SIG-M5 (cell line): ENCODE measurements at regions not wholly inside any gene's neighbourhood (a gene's known extent, or its start where the extent isn't known, plus 50 kb on each side); places are given as distances from the start of the nearest gene placed in this dataset.
"Not testable (repeated sequence)": the region's sequence is repeated elsewhere in the genome, so short reads cannot be mapped to it uniquely, and the experiment has no call there.

ENCODE experiments used
- DNase-seq: peaks from one replicate; lab custom pipeline; 2025; lab: John Stamatoyannopoulos, UW

DNA sequence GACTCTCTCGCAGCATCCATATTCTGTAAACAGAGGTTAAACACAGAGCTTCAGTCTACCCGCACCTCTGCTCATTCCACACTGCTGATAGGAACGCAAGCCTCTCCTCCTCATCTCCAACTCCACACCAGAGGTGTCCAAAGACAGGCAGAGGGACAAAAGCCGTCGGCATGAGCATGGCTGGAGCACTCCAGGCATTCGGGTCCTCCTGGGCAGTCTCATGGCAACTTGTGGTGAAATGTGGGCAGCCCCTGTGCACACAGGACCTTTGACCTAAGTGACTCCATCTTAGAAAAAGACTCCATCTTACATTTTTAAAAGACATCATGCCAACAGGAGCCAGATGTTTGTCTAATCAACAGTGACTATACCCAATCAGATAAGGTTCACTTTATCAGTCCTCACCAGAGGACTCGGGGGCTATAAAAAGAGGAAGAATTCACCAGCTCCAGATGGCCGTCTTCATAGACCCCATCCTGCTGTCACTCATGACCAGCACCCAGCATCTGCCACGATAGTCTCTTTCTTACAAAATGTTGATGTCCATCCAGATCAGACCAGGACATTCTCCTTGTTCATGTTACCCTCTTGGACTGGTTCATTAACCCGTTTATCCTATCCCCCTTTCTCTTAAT is 304.4 kb downstream of the ANAPC1 start:
- DNase-seq = not testable (repeated sequence)

DNA sequence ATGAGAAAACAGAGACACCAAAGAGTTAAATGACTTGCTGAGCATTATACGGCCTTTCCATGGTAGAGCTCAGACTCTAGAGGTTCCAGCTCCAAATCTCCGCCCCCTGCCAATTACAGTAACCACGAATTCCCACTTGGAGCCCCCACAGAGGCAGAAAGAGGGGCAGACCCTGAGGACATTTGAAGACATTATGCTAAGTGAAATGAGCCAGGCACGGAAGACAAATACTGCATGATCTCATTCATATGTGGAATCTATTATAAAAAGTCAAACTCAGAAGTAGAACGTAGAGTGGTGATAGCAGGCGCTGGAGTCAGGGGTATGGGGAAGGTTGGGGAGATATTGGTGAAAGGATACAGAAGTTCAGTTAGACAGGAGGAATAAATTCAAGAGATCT is 303.4 kb downstream of the ANAPC1 start:
- not testable (repeated sequence) for DNase-seq

DNA sequence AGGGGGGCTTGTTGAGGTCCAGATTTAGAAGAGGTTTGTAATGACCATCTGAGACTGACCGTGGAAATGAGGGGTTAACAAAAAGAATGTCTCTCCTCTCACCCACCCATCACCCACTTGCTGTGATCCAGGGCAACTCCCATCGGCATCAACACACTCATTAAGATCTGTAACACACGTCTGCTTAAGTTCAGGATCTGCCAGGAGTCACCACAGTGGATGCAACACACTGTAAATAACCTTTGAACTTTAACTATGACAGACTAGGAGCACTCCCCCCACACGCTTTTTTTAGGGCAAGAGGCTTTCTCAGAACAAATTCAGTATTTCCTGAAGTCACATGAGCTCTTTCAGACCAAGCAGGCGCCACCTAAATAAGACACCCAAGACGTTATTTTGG is 301.9 kb downstream of the ANAPC1 start:
- not testable (repeated sequence) for DNase-seq

DNA sequence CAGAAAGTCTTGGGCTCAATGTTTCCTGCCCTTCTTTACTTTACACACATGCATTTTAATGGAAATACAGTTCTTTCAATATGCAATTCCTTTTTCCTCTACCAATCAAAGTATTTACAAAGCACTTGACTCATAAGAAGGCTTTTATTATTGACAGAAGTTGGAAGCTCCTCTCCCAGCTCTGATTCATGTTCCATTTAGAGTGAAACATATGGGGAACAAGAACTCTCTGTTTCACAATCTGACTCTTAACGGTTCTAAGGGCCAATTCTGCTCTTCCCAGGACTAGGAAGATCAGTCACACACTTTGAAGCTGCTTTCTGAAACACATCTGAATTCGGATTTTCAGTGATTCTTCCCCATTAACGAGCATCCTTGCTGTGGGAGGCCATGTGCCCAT is 300.5 kb downstream of the ANAPC1 start:
- not testable (repeated sequence) for DNase-seq

DNA sequence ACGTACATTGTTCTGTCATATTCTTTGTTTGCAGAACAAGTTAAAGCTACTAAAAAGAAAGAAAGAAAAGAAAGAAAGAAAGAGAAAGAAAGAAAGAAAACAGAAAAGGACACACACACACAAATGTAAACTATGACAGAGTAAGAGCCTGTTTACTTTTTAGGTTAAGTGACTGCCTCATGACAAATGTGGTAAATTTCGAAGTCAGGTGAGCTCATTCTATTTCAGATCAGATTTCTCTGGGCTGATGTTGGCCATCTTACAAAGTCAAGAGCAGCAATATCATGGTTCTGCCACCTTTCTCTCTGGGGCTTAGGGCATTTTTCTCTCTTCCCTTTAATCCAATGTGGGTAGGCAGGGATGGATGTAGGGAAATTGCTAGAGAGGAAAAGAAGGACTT is 299.5 kb downstream of the ANAPC1 start:
- DNase-seq = not testable (repeated sequence)

DNA sequence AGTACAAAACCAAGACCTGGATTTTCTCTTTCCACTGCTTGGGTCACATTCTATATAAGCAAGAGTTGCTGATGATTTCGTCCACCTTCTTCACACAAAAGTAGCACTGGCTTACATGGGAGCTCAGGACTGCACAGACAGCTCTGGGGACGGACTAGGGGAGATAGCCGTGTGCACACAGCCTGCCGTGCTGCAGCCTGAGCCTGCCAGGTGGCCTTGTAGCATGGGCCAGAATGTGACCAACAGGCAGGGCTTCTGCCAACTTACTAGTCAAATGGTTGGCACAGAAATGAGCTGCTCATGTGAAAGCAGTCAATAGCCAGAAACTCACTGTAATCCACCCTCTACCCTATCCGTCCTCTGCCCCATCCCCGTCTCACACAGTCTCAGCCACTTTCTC is 299.0 kb downstream of the ANAPC1 start:
- DNase-seq = not testable (repeated sequence)

DNA sequence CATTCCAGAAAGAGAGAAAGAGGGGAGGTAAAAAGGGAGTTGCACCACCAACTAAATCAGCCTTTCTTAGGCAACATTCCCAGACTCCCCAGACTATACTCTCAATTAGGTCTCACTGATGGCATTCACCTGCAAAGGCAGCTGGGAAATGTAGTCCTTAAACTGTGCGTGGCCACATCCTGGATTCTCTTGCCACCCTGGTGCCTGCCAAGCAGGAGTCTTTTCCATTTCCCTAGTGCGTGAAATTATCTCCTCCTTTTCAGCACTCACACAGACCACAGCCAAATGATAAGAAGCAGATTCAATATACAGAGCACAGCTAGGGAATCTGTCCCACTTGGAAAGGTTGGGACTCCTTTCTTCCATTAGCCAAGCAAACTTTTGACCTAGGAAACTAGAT is 298.0 kb downstream of the ANAPC1 start:
- DNase-seq = not testable (repeated sequence)

DNA sequence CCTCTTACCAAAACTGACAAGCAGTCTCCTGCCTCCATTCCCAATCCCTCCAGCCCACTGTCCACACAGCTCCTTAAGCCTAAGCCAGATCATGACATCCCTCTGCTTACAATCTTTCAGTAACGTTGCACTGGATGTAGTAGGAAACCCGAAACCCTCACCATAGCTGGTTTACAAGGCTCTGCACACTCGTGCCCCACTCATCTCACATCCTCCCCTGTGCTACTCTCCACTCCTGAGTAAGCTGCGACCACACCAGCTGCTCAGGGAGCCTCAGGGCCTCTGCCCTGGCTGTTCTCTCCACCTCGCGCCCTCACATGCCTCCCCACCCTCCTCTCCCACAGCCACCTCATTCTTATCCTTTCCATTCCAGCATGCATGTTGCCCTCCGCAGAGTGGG is 288.9 kb downstream of the ANAPC1 start:
- not testable (repeated sequence) for DNase-seq

DNA sequence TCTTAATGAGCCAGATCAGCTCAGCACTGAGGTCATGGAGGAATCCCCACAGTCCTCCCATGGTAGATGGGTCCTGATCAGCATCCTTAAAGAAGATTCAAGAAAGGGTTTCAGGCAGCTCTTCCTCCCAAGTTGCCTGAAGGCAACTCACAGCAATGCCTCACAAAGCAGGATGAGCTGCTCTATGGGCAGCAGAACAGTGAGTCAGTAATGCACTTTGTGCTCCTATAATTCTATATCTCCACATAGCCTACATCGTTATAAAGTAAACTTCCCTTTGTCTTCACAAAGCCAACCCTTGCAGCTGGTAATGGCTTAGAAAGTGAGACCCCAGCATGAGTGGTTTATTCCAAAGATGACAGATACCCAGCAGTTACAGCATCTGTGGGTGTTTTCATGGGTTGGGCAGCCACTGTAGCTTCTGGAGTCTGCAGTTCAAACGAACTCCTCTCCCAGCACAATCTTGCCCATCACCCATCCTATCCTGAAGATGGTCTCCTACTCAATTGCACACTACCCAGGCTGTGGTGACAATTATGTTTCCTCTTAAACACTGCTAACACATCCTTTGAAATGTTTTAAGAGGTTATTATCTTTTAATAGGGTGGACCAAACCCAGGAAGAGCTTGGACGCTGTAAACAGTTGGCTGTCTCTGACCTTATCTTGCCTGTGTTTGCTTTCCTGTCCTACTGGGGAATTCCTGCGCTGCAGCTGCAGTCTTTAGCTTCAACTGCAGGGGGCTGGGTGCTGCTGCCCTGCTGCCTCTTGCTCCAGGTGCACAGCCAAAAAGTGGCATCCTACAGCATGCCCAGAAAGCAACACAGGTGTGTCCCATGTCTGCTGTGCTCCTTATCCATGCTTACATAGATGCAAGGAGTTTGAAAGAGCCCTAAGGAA is 286.9 kb downstream of the ANAPC1 start:
- not testable (repeated sequence) for DNase-seq

DNA sequence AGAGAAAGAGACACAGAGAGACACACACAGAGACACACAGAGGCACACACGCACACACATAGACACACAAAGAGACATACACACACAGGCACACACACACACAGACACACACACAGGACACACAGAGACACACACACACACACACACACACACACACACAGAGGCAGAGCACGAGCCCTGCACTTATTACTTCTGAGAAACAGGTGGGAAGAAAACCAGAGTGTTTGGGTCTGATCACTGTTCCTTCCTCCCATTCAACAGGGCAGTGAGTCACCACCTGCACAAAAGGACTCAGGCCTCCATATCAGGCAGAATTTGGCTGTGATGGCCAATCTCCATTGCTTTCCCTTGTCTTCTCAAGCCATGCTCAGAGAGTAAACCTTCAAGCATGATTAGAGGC is 285.0 kb downstream of the ANAPC1 start:
- not testable (repeated sequence) for DNase-seq

DNA sequence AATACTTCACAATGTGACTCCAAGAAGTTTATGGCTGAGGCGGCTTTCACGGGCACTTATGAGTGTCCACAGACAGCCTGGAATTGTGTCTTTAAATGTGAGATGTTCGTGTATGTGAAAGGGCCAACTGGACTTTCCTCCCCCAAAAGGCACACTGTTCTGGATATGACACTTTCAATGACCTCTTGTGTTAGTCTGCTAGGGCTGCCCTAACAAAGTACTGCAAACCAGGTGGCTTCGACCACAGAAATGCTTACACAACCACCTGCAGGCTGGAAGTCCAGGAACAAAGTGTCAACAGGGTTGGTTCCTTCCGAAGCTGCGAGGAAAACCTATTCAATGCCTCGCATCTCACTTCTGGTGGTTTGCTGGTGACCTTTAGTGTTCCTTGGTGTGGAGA is 281.7 kb downstream of the ANAPC1 start:
- DNase-seq = not testable (repeated sequence)

DNA sequence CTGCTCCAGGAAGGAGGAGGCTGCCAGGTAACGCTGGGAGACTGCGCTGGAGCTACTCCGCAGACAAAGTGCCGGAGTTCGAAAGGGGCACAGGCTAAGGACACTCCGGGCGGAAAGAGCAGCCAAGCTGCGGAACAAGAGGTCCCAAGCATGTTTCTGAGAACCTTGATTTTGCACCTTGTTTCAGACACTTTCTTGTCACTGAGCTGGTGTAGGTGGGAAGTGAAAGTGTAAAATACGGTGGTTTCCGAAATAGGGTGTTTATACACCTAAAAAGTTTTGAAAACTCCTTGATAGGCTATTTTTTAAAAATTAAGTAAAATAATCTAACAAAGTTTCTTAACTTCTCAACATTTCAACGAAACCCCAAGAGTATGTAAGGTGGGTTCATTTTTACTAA is 278.2 kb downstream of the ANAPC1 start:
- DNase-seq = not testable (repeated sequence)

DNA sequence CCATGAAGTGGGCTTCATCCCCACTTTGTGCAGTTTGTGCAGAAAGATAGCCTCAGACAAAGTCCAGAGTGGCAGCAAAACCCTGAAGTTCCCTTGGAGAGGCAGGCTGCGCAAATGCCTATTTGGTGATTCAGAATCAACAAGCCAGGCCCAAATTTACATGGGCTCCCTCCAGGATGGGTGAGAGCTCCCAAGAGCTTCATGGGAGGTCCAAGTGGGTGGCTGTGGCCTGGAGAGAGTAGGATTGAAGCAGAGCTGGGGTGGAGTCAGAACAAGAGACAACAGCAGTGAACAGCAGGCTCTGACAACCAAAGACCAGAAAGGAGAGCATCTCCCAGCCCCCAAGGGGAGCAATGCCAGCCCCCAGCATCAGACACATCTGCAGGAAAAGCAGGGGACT is 277.4 kb downstream of the ANAPC1 start:
- DNase-seq = not testable (repeated sequence)

DNA sequence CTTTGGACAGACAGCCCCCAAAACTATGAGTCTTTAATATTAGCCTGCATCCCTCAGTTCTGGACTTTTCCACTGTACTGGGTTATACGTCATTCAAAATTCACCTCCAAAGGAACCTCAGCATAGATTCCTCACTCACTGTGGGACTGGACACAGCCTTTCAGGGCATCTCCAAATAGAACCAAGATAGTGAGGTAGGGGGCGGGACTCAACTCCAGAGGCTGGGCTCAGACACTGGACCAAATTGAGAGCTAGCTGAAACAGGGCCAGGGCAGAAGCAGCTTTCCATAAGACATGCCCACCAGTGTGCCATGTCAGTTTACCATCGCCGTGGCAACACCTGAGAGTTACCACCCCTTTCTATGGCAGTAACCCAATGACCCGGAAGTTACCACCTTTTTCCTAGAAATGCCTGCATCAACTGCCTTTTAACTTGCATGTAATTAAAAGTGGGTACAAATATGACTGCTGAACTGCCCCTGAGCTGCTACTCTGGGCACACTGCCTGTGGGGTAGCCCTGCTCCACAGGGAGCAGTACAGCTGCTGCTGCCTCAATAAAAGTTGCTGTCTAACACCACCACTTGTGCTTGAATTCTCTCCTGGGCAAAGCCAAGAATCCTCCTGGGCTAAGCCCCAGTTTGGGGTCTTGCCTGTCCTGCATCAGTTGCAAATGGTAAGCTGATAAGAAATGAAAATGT is 274.7 kb downstream of the ANAPC1 start:
- not testable (repeated sequence) for DNase-seq

DNA sequence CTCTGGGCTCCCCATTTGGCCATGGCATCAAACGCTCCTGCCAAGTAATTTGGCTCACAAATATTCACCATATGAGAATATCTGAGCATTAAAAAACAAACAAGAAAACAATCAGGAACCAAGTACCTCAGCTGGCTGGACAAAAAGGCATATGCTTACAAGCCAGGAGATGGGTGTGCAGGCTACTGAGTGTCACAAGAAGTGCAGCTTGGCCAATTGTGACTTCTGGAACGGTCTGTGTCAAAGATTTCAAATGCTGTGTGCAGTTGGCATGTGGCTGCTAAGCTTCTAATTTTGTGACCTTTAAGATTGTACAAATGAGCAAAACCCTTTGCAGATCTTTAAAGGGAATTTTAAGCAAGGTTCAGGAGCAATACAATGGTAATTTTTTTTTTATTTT is 274.0 kb downstream of the ANAPC1 start:
- not testable (repeated sequence) for DNase-seq

DNA sequence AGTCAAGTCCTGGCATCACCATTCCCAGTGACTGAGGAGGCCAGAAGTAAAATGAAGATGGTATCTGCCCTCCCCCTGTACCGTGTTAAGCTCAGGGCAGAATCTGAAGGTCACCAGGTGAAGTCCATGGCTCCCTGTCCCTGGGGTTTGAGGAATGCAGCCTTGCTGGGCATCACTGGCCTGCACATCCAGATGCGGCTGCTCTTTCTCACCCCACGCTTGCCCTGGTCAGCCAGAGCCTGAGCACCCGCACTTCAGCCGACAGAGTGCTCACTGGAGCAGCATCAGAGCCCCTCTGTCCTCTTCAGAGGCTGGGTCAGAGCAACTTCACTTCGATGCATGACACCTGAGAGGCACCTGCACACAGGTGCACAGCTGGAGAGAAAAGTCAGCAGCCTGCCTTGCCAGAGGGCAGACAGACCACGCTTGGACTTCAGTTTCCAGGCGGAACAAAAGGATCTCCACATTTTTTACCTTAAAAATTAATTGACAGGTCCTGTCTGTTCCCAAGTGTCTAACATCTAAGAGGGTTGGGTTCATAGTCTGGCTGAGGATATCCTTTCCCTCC is 267.3 kb downstream of the ANAPC1 start:
- DNase-seq = no peak

DNA sequence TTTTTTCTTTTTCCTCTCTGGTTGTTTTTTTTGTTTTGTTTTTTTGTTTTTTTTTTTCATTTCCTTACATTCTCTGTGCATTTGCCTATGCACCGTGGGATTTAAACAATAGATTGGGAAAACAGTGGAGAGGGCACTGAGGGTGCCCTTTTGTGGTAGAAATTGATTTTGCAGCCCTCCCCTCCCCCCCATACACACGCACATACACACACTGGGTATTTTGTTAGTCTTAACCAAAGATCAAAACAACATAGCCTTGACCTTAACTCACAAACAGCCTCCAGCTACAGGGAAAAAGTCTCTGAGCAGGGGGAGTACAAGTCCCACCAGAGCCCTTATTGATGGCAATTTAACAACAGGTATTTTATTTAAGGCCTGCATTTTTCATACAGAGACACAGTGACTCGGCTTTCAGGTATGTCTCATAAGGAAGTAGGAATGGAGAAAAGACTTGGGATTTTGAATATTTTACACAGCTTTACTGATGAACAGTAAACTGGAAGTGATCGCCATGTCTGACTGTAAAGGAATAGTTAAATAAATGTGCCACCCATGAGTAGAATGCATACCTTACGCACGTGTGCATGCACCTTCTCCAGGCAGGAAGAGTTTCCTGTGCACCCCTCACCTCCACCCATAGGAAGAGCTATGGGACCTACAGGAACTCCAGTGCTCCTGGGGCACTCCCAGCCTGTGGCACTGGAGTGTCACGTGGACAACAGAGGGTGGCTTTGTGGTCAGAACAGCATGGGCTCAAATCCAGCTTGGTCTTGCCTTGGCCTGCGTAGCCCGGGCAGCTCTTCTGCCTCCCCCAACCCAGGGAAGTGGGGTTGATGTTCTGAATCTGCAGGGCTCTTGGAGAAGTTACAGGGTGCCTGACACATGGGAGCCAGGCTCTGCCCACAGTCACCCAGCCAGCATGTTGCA is 266.4 kb downstream of the ANAPC1 start:
- no peak for DNase-seq

DNA sequence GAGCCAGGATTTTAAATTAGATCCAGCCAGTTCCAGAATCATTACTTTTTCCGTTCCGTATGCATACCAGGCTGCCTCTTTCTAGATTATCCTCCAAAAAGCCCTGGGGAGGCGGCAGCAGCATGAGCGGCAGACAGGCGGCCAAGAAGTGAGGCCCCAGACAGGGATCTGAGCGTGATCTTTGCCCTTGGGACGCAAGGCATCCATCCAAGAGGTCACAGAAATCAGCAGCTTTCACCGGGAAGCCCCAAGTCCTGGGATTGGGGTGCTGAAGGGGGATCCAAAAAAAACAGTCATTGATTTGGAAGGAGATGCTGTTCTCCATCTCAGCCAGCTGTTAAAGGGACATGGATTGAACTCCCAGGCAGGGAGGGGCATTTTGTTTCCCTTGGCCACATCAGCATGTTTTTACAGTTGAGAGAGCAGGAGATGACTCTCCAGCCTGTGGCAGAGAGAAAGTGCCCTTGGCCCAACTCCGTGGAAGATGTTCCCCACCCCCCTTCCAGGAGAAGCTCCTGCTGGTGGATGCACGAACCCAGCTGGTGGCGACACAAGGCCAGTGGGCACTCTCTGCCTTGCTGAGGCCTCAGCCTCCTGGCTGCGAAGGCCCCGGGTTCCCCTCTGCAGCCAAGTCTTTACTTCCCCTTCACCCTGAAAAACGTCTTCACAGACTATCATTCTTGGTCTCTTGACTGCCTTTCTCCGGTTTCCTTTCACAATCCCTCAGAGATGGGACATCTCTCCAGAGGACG is 265.6 kb downstream of the ANAPC1 start:
- no peak for DNase-seq

DNA sequence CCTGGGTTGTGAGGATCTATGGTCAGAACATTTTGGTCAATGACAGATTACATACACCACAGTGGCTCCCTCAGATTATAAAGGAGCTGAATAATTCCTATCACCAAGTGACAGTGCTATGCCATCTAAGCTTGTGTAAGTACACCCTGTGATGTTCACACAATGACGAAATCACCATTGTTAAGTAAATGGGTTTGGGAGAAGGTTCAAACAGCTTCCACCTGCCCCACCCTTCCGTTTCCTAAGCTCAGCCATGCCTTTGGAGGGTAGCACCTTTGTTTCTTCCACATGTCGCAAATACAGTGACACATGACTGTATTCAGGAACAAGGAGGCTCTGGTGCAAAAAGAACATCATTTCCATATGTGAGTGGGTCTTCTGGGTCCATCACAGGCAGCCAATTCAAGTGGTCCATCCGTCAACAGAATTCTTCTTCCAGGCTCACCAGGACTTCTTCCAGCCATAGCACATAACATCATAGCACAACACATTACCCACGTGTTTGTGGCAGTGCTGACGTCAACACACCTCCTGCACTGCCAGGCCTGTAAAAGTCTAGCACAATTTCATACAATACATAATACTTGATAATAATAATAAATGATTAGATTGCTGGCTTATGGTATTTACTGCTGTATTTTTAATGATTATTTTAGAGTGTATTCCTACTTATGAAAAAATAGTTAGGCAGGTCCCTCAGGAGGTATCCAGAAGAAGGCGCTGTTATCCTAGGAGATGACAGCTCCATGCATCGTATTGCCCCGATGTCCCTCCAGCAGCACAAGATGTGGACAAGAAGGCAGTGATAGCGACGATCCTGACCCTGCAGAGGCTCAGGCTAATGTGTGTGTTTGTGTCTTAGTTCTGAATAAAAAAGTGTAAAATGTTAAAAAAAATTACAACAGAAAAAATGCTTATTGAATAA is 264.8 kb downstream of the ANAPC1 start:
- peak; percentile 37 for DNase-seq
